ENCODE measurements at regions not wholly inside any gene's neighbourhood (a gene's known extent, or its start where the extent isn't known, plus 50 kb on each side); places are given as distances from the start of the nearest gene placed in this dataset.

GRCh38 chr3:168858327-168858726 lies 762.6 kb upstream of the GOLIM4 start:
- H3K79me2 ChIP-seq (ENCODE audit: low read depth) = no peaks in the 10 kb centered on the region
- no peaks in the 10 kb centered on the region for H3K4me1 ChIP-seq (replicated peaks; ENCODE audit: insufficient read depth)
- no peak overlapping the region for H3K27ac ChIP-seq
- no peak for DNase-seq
- H3K4me3 ChIP-seq = no peak overlapping the region
- no peaks in the 10 kb centered on the region for H3K36me3 ChIP-seq (ENCODE audit: low read depth)
- H3K9me2 ChIP-seq (ENCODE audit: insufficient read depth) = peaks cover 4% of the 10 kb centered on the region; the same call in 1 of the 2 replicates
- no peaks in the 10 kb centered on the region for H4K20me1 ChIP-seq (ENCODE audit: insufficient read depth)
- no peak overlapping the region for H3K4me2 ChIP-seq
- no peaks in the 10 kb centered on the region for H3K27me3 ChIP-seq (ENCODE audit: insufficient read depth, low read depth)
- H2AFZ ChIP-seq = no peak overlapping the region
- TF ChIP-seq, protein P1, sequence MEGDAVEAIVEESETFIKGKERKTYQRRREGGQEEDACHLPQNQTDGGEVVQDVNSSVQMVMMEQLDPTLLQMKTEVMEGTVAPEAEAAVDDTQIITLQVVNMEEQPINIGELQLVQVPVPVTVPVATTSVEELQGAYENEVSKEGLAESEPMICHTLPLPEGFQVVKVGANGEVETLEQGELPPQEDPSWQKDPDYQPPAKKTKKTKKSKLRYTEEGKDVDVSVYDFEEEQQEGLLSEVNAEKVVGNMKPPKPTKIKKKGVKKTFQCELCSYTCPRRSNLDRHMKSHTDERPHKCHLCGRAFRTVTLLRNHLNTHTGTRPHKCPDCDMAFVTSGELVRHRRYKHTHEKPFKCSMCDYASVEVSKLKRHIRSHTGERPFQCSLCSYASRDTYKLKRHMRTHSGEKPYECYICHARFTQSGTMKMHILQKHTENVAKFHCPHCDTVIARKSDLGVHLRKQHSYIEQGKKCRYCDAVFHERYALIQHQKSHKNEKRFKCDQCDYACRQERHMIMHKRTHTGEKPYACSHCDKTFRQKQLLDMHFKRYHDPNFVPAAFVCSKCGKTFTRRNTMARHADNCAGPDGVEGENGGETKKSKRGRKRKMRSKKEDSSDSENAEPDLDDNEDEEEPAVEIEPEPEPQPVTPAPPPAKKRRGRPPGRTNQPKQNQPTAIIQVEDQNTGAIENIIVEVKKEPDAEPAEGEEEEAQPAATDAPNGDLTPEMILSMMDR (conservative IDR thresholded peaks at IDR 0.05) = no peak
- no peak for TF ChIP-seq EZH2 (IDR thresholded peaks at IDR 0.05; ENCODE audit: low read depth)
- no peaks in the 10 kb centered on the region for H3F3A ChIP-seq (ENCODE audit: insufficient read depth, low read depth)
- H3K9me3 ChIP-seq (ENCODE audit: insufficient read depth, low read depth) = no peaks in the 10 kb centered on the region
- intact Hi-C loops (cut with micrococcal nuclease; ENCODE audit: unreplicated experiment) = no loop called here
- BruUV-seq (replicated peaks) = no TSS peak
- CTCF ChIA-PET = no interaction called here
- POLR2A ChIA-PET (ENCODE audit: unreplicated experiment) = no interaction called here

- Histone ChIP-seq H3K9me3 (ENCODE audit: insufficient read depth, low read depth) (no peaks in the 10 kb centered on the region), H3K79me2 (ENCODE audit: low read depth) (no peaks in the 10 kb centered on the region), H3K4me3 (no peak overlapping the region), H3K27me3 (ENCODE audit: insufficient read depth, low read depth) (0 out of 2 replicates have a peak, but pooled peaks cover 13% of the 10 kb centered on the region), H3K36me3 (ENCODE audit: low read depth) (no peaks in the 10 kb centered on the region), H2AFZ (no peak overlapping the region), H3K9me2 (ENCODE audit: insufficient read depth) (peaks cover 4% of the 10 kb centered on the region; the same call in 1 of the 2 replicates), H3K4me1 (replicated peaks; ENCODE audit: insufficient read depth) (no peaks in the 10 kb centered on the region), H3K27ac (no peak overlapping the region), H4K20me1 (ENCODE audit: insufficient read depth) (no peaks in the 10 kb centered on the region), H3F3A (ENCODE audit: insufficient read depth, low read depth) (no peaks in the 10 kb centered on the region), H3K4me2 (no peak overlapping the region)
- intact Hi-C loops (cut with micrococcal nuclease; ENCODE audit: unreplicated experiment) = no loop called here
- no peak for DNase-seq
- TF ChIP-seq, protein P1 (conservative IDR thresholded peaks at IDR 0.05) = no peak
- no peak for TF ChIP-seq EZH2 (IDR thresholded peaks at IDR 0.05; ENCODE audit: low read depth)
- no TSS peak for BruUV-seq (replicated peaks)
- ChIA-PET POLR2A (ENCODE audit: unreplicated experiment) (no interaction called here), CTCF (interaction anchor here (0.6 to 1.4 kb wide), 2 partner anchors 389 to 639 kb away, joined by 3 read pairs; no protein-coding TSS in a partner anchor)
Observed at GRCh38 chr3:168850109-168850508, 754.4 kb upstream of the GOLIM4 start.

DNA sequence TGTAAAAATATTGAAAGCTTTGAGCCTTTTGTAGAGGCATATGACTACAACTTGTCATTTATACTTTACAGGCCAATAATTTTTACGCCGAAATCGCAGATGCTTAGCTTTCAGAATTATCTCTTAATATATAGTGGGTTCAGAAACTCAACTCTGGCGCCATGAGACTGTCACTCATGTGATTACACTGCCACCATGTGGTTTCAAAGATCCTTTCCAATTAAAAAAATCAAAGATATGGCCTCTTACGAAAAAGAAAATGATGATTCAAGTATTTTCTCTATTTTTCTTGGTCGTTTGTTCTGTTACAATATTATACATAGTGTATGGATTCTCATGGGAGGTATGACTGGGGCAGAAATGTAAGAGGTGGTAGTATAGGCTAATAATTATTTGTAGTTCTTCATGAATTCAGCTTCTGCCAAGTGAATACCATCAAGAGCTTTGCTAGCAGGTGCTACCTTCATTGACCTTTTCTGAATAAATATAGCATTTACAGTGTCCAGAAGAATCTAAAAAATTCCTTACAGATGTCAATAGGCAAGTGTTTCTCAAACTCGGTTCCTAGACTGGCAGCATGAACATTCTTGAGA lies 751.7 kb upstream of the GOLIM4 start:
- Histone ChIP-seq H3K9me3 (ENCODE audit: insufficient read depth, low read depth) (no peaks in the 10 kb centered on the region), H3K4me2 (peak overlapping the region; percentile 49), H3F3A (ENCODE audit: insufficient read depth, low read depth) (no peaks in the 10 kb centered on the region), H2AFZ (no peak overlapping the region), H3K4me1 (replicated peaks; ENCODE audit: insufficient read depth) (no peaks in the 10 kb centered on the region), H3K36me3 (ENCODE audit: low read depth) (no peaks in the 10 kb centered on the region), H3K9me2 (ENCODE audit: insufficient read depth) (no peaks in the 10 kb centered on the region), H3K4me3 (no peak overlapping the region; the same call in 1 of the 2 replicates), H3K27ac (no peak overlapping the region), H3K79me2 (ENCODE audit: low read depth) (no peaks in the 10 kb centered on the region), H3K27me3 (ENCODE audit: insufficient read depth, low read depth) (peaks cover 19% of the 10 kb centered on the region; the same call in 1 of the 2 replicates), H4K20me1 (ENCODE audit: insufficient read depth) (no peaks in the 10 kb centered on the region)
- BruUV-seq (replicated peaks) = no TSS peak
- TF ChIP-seq, protein P1 (conservative IDR thresholded peaks at IDR 0.05) = peak; percentile 89
- TF ChIP-seq EZH2 (IDR thresholded peaks at IDR 0.05; ENCODE audit: low read depth) = no peak
- peak in 1 of 2 experiments; percentile 38 for DNase-seq
- intact Hi-C loops (cut with micrococcal nuclease; ENCODE audit: unreplicated experiment) = loop anchor here (1.0 to 5.0 kb wide), 7 partner anchors 226 to 895 kb away; no protein-coding TSS in a partner anchor
- POLR2A ChIA-PET (ENCODE audit: unreplicated experiment) = interaction anchor here (0.6 kb wide), 1 partner anchor 15 kb away, joined by 4 read pairs; no protein-coding TSS in a partner anchor
- CTCF ChIA-PET = interaction anchor here (0.6 to 2.1 kb wide), 8 partner anchors 18 to 822 kb away, joined by 3 to 25 read pairs (median 3); no protein-coding TSS in a partner anchor

Data from PC-9 (cell line).